ENCODE measurements at regions not wholly inside any gene's neighbourhood (a gene's known extent, or its start where the extent isn't known, plus 50 kb on each side); places are given as distances from the start of the nearest gene placed in this dataset.

GRCh38 chr1:226788965-226789364 lies 49.9 kb upstream of the ITPKB start:
- no peak overlapping the region for H2BK15ac ChIP-seq (ENCODE audit: low read depth, low read length)
- no peak overlapping the region for H3K18ac ChIP-seq (ENCODE audit: low read depth, low read length)
- no peak overlapping the region for H2AFZ ChIP-seq (replicated peaks; ENCODE audit: low read length, poor library complexity)
- H3K9ac ChIP-seq (ENCODE audit: low read depth, low read length): no peak overlapping the region
- no peak overlapping the region for H2AK9ac ChIP-seq (replicated peaks; ENCODE audit: low read depth, low read length, poor library complexity)
- H3K9me3 ChIP-seq (ENCODE audit: control insufficient read depth, insufficient read depth, low read length): no peaks in the 10 kb centered on the region
- H3K27ac ChIP-seq (ENCODE audit: insufficient read depth, low read length): no peak overlapping the region
- H3K9me1 ChIP-seq (ENCODE audit: insufficient read depth, low read length): no peaks in the 10 kb centered on the region
- H3K56ac ChIP-seq (ENCODE audit: extremely low read depth, insufficient read depth, low read length): no peak overlapping the region
- no peak overlapping the region for H3K14ac ChIP-seq (replicated peaks; ENCODE audit: low read depth, low read length)
- ATAC-seq (ENCODE audit: low read depth) (no peak), DNase-seq (no peak)
- H3K4me1 ChIP-seq (ENCODE audit: control insufficient read depth, insufficient read depth, low read length): no peaks in the 10 kb centered on the region
- ChIA-PET POLR2A (ENCODE audit: unreplicated experiment) (no interaction called here), CTCF (no interaction called here)
- WGBS, 2 experiments (ENCODE audit: extremely low coverage in 2 of 2, insufficient read length in 1 of 2): no CpG with 5 or more reads among the region's 4 CpGs
- no peak overlapping the region for H4K5ac ChIP-seq (ENCODE audit: low read depth, low read length)
- H3K79me1 ChIP-seq (ENCODE audit: low read depth in 1 of 2, low read length in 2 of 2): no peaks in the 10 kb centered on the region
- peaks cover 17% of the 10 kb centered on the region for H3K27me3 ChIP-seq (ENCODE audit: control insufficient read depth, insufficient read depth, low read length)
- H4K20me1 ChIP-seq (ENCODE audit: insufficient read depth, low read length): no peaks in the 10 kb centered on the region
- H2BK120ac ChIP-seq (ENCODE audit: low read depth, low read length): no peak overlapping the region
- TF ChIP-seq CHD1 (IDR thresholded peaks at IDR 0.05; ENCODE audit: low read depth, low read length) (no peak), ELK1 (IDR thresholded peaks at IDR 0.05; ENCODE audit: borderline replicate concordance, low read depth, low read length) (no peak), POLR2A (IDR thresholded peaks at IDR 0.05; ENCODE audit: low read depth, low read length) (no peak), RCOR1 (IDR thresholded peaks at IDR 0.05; ENCODE audit: insufficient replicate concordance, low read length) (no peak), CEBPB (IDR thresholded peaks at IDR 0.05; ENCODE audit: low read depth, low read length) (no peak), USF2 (IDR thresholded peaks at IDR 0.05; ENCODE audit: low read depth, low read length) (no peak)
- H3K4me2 ChIP-seq (ENCODE audit: low read depth, low read length): no peak overlapping the region
- in situ Hi-C loops (cut with MboI; ENCODE audit: low sequenced_read_pairs): no loop called here
- no peak overlapping the region for H2AK5ac ChIP-seq (ENCODE audit: low read depth, low read length)
- H3K36me3 ChIP-seq (ENCODE audit: control insufficient read depth, insufficient read depth, low read length): no peaks in the 10 kb centered on the region
- H3K23ac ChIP-seq (ENCODE audit: low read depth, low read length): no peak overlapping the region
- H2BK20ac ChIP-seq (ENCODE audit: low read depth, low read length): no peak overlapping the region
- H4K8ac ChIP-seq (ENCODE audit: low read depth in 2 of 2, low read length in 2 of 2): no peak overlapping the region
- no peak overlapping the region for H3K4ac ChIP-seq (ENCODE audit: low read depth, low read length)
- no peak overlapping the region for H3K4me3 ChIP-seq (ENCODE audit: insufficient read depth, low read depth, low read length)
- dilution Hi-C loops (cut with HindIII; ENCODE audit: low sequenced_read_pairs, unreplicated experiment): no loop called here
- BruUV-seq (replicated peaks): no TSS peak
- intact Hi-C loops (cut with micrococcal nuclease): no loop called here
- H4K91ac ChIP-seq (ENCODE audit: insufficient read depth, low read depth, low read length): no peak overlapping the region
- no peak overlapping the region for H2BK5ac ChIP-seq (ENCODE audit: low read depth, low read length, poor library complexity, severe bottlenecking)

Data from IMR-90 (cell line).